Naive thymus-derived CD4-positive, alpha-beta T cell (primary cell): ENCODE measurements at regions not wholly inside any gene's neighbourhood (a gene's known extent, or its start where the extent isn't known, plus 50 kb on each side); places are given as distances from the start of the nearest gene placed in this dataset.

Experiments
- ATAC-seq: fragments of 150-1000 bp; cut with Tn5 transposase; 2 replicates; pipeline ENCODE4 v1.10.0; 2021; ENCODE audit warnings: mild to moderate bottlenecking, moderate library complexity
- CTCF ChIA-PET: fragments of 350-600 bp; sonication (Branson Sonifier 250); formaldehyde crosslinking; loops from one replicate; lab custom pipeline; 2021; ENCODE audit warnings: antibody characterized with exemption; lab: Charles Lee
- POLR2A ChIA-PET: fragments of 350-600 bp; sonication (Branson Sonifier 250); formaldehyde crosslinking; loops from one replicate; lab custom pipeline; 2021; ENCODE audit warnings: antibody characterized with exemption, inconsistent platforms; lab: Charles Lee
- DNase-seq, 9 donors: peaks; one replicate each; pipeline versions ENCODE4 v3.0.0 to v3.0.0-alpha.2; 2020 to 2022; ENCODE audit warnings: mixed read lengths in 1 of 9
- H3K27ac ChIP-seq: one replicate; pipeline ENCODE4 v1.7.0; 2013; ENCODE audit warnings: mild to moderate bottlenecking, low read depth, low read length, moderate library complexity
- H3K27me3 ChIP-seq, 2 donors: one replicate each; pipeline ENCODE4 v1.7.0; 2013; ENCODE audit warnings: low read length in 2 of 2, mild to moderate bottlenecking in 2 of 2, moderate library complexity in 2 of 2; ENCODE audit not compliant: control insufficient read depth in 2 of 2, insufficient read depth in 2 of 2
- H3K36me3 ChIP-seq, 3 experiments: 1 replicate in 2 of 3; 2 replicates in 1 of 3; pipeline ENCODE4 v1.7.0; 2013; ENCODE audit warnings: low read length in 3 of 3, mild to moderate bottlenecking in 3 of 3, moderate library complexity in 1 of 3; ENCODE audit not compliant: insufficient read depth in 3 of 3, control insufficient read depth in 2 of 3
- H3K4me1 ChIP-seq, 2 donors: one replicate each; pipeline ENCODE4 v1.7.0; 2013; ENCODE audit warnings: low read length in 2 of 2, mild to moderate bottlenecking in 2 of 2, moderate library complexity in 1 of 2; ENCODE audit not compliant: control insufficient read depth in 2 of 2, insufficient read depth in 2 of 2
- H3K4me3 ChIP-seq: 2 replicates; pipeline ENCODE4 v1.7.0; 2013; ENCODE audit warnings: mild to moderate bottlenecking, low read length
- H3K9me3 ChIP-seq, 3 experiments: 1 replicate in 2 of 3; 2 replicates in 1 of 3; pipeline ENCODE4 v1.7.0; 2013; ENCODE audit warnings: low read length in 3 of 3; ENCODE audit not compliant: control insufficient read depth in 2 of 3
- H3K27ac Mint-ChIP-seq, 9 donors: one replicate each; pipeline ENCODE4 v1.8.0; 2020 to 2022; ENCODE audit warnings: mixed read lengths in 9 of 9, mild to moderate bottlenecking in 8 of 9, moderate library complexity in 5 of 9, inconsistent platforms in 2 of 9
- H3K27me3 Mint-ChIP-seq, 5 donors: one replicate each; pipeline ENCODE4 v1.8.0; 2021 to 2022; ENCODE audit warnings: mixed read lengths in 5 of 5, mild to moderate bottlenecking in 1 of 5
- H3K36me3 Mint-ChIP-seq, 5 donors: one replicate each; pipeline ENCODE4 v1.8.0; 2020 to 2022; ENCODE audit warnings: mixed read lengths in 5 of 5, mild to moderate bottlenecking in 3 of 5, inconsistent platforms in 1 of 5
- H3K4me1 Mint-ChIP-seq, 7 donors: one replicate each; pipeline ENCODE4 v1.8.0; 2020 to 2022; ENCODE audit warnings: mixed read lengths in 7 of 7, mild to moderate bottlenecking in 3 of 7, inconsistent platforms in 1 of 7
- H3K4me3 Mint-ChIP-seq, 10 donors: one replicate each; pipeline ENCODE4 v1.8.0; 2020 to 2022; ENCODE audit warnings: mild to moderate bottlenecking in 10 of 10, mixed read lengths in 10 of 10, moderate library complexity in 6 of 10, inconsistent platforms in 2 of 10
- H3K9me3 Mint-ChIP-seq, 11 donors: one replicate each; pipeline ENCODE4 v1.8.0; 2020 to 2022; ENCODE audit warnings: mixed read lengths in 11 of 11, mild to moderate bottlenecking in 4 of 11, inconsistent platforms in 1 of 11, moderate library complexity in 1 of 11
- intact Hi-C, 2 donors: fragments of 100-400 bp; cut with micrococcal nuclease; formaldehyde crosslinking; loops; one replicate each; pipeline ENCODE4 v1.15.1; 2023

- no peaks in the 10 kb centered on the region for H3K4me1 Mint-ChIP-seq
- intact Hi-C loops, result no loop called here
- peaks cover 0 to 10% (median 0%) of the 10 kb centered on the region in 5 donors for H3K27me3 Mint-ChIP-seq
- H3K9me3 Mint-ChIP-seq, result peaks cover 0 to 8% (median 0%) of the 10 kb centered on the region in 11 donors
- ATAC-seq (no peak), DNase-seq (no peak)
- ChIA-PET CTCF (no interaction called here), POLR2A (no interaction called here)
- H3K27ac Mint-ChIP-seq, result no peak overlapping the region
- Histone ChIP-seq H3K4me3 (no peak overlapping the region), H3K27me3 (no peaks in the 10 kb centered on the region), H3K9me3 (no peaks in the 10 kb centered on the region), H3K36me3 (no peaks in the 10 kb centered on the region), H3K27ac (no peak overlapping the region), H3K4me1 (no peaks in the 10 kb centered on the region)
- H3K4me3 Mint-ChIP-seq, result no peak overlapping the region
- H3K36me3 Mint-ChIP-seq, result no peaks in the 10 kb centered on the region
Observed at GRCh38 chr4:138519436-138519835, 277.3 kb upstream of the SLC7A11 start.

GRCh38 chr4:138513535-138513934 is 271.4 kb upstream of the SLC7A11 start:
- Histone ChIP-seq H3K4me3 (no peak overlapping the region), H3K27ac (no peak overlapping the region), H3K9me3 (no peaks in the 10 kb centered on the region), H3K4me1 (no peaks in the 10 kb centered on the region), H3K27me3 (no peaks in the 10 kb centered on the region), H3K36me3 (no peaks in the 10 kb centered on the region)
- Mint-ChIP-seq H3K9me3 (peaks cover 0 to 5% (median 0%) of the 10 kb centered on the region in 11 donors), H3K4me3 (no peak overlapping the region), H3K27me3 (peaks cover 0 to 7% (median 0%) of the 10 kb centered on the region in 5 donors), H3K36me3 (no peaks in the 10 kb centered on the region), H3K27ac (no peak overlapping the region), H3K4me1 (no peaks in the 10 kb centered on the region)
- DNase-seq, result no peak
- no peak for ATAC-seq
- ChIA-PET POLR2A (no interaction called here), CTCF (no interaction called here)
- intact Hi-C loops, result no loop called here

DNA sequence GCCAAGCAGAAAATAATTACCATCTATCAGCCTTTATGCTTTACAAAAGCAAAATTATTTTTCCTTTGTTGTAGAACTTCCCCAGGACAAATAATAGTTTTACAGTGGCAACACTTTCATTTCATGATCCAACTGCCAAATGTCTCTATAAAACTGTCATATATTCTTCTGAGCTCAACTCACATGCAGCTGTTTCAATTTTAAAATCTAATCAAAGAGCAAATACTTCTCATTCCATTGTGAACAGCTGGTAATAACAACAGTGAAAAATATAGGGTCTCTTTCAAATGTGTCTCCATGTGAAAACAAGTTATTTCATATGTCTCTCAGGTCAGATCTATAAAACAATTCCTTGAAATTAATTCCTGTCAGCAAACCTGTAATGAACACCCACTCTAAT is 270.6 kb upstream of the SLC7A11 start:
- peaks cover 0 to 15% (median 0%) of the 10 kb centered on the region in 5 donors for H3K27me3 Mint-ChIP-seq
- CTCF ChIA-PET, result no interaction called here
- Histone ChIP-seq H3K4me3 (no peak overlapping the region), H3K36me3 (no peaks in the 10 kb centered on the region), H3K4me1 (no peaks in the 10 kb centered on the region), H3K27me3 (no peaks in the 10 kb centered on the region), H3K27ac (no peak overlapping the region), H3K9me3 (no peaks in the 10 kb centered on the region)
- H3K4me1 Mint-ChIP-seq, result no peaks in the 10 kb centered on the region
- ATAC-seq (no peak), DNase-seq (no peak)
- intact Hi-C loops, result no loop called here
- H3K4me3 Mint-ChIP-seq, result no peak overlapping the region
- peaks cover 0 to 6% (median 0%) of the 10 kb centered on the region in 11 donors for H3K9me3 Mint-ChIP-seq
- no peak overlapping the region for H3K27ac Mint-ChIP-seq
- H3K36me3 Mint-ChIP-seq, result no peaks in the 10 kb centered on the region
- POLR2A ChIA-PET, result no interaction called here

- H3K36me3 ChIP-seq, result no peaks in the 10 kb centered on the region
- ChIA-PET POLR2A (no interaction called here), CTCF (no interaction called here)
- Mint-ChIP-seq H3K27ac (no peak overlapping the region), H3K36me3 (peaks cover 0 to 3% (median 0%) of the 10 kb centered on the region in 5 donors), H3K4me3 (no peak overlapping the region), H3K9me3 (peaks cover 0 to 16% (median 6%) of the 10 kb centered on the region in 11 donors), H3K4me1 (no peaks in the 10 kb centered on the region), H3K27me3 (peaks cover 0 to 17% (median 0%) of the 10 kb centered on the region in 5 donors)
- H3K27me3 ChIP-seq, result no peaks in the 10 kb centered on the region
- ATAC-seq (no peak), DNase-seq (no peak)
- no peak overlapping the region for H3K27ac ChIP-seq
- H3K9me3 ChIP-seq, result no peaks in the 10 kb centered on the region
- no peaks in the 10 kb centered on the region for H3K4me1 ChIP-seq
- intact Hi-C loops, result no loop called here
- no peak overlapping the region for H3K4me3 ChIP-seq
Observed at GRCh38 chr4:138510053-138510452, 267.9 kb upstream of the SLC7A11 start.

- POLR2A ChIA-PET, result no interaction called here
- Histone ChIP-seq H3K9me3 (no peaks in the 10 kb centered on the region), H3K4me3 (no peak overlapping the region), H3K36me3 (no peaks in the 10 kb centered on the region), H3K27me3 (no peaks in the 10 kb centered on the region), H3K4me1 (no peaks in the 10 kb centered on the region), H3K27ac (no peak overlapping the region)
- Mint-ChIP-seq H3K9me3 (peaks cover 0 to 18% (median 7%) of the 10 kb centered on the region in 11 donors), H3K27ac (no peak overlapping the region), H3K27me3 (peaks cover 0 to 17% (median 0%) of the 10 kb centered on the region in 5 donors), H3K4me1 (no peaks in the 10 kb centered on the region), H3K4me3 (no peak overlapping the region), H3K36me3 (peaks cover 0 to 3% (median 0%) of the 10 kb centered on the region in 5 donors)
- intact Hi-C loops, result no loop called here
- CTCF ChIA-PET, result no interaction called here
- ATAC-seq, result no peak
- no peak for DNase-seq
Observed at GRCh38 chr4:138509346-138509745, 267.2 kb upstream of the SLC7A11 start.

DNA sequence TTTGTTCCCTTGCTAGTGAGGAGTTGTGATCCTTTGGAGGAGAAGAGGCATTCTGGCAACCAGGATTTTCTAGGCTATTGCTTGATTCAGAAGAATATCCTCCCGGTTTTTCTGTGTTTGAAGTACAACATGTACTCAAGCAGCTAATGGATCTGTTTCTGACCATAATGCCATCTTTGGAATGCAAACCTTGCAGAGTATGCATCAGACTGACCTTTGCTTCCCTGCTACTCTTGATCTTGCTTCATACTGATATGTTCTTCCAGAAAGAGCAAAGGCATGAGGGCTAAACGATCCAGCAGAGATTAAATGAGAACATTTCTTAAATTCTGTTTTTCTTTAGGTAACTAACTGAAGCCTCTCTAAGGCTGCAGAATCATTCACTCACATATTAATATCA is 265.4 kb upstream of the SLC7A11 start:
- no peaks in the 10 kb centered on the region for H3K4me1 Mint-ChIP-seq
- intact Hi-C loops, result no loop called here
- no peak overlapping the region for H3K27ac Mint-ChIP-seq
- no peak overlapping the region for H3K27ac ChIP-seq
- peaks cover 0 to 3% (median 0%) of the 10 kb centered on the region in 5 donors for H3K36me3 Mint-ChIP-seq
- peaks cover 0 to 24% (median 11%) of the 10 kb centered on the region in 11 donors for H3K9me3 Mint-ChIP-seq
- no peaks in the 10 kb centered on the region for H3K36me3 ChIP-seq
- no peaks in the 10 kb centered on the region for H3K4me1 ChIP-seq
- ATAC-seq (no peak), DNase-seq (no peak)
- H3K4me3 ChIP-seq, result no peak overlapping the region
- no peaks in the 10 kb centered on the region for H3K9me3 ChIP-seq
- peaks cover 0 to 17% (median 0%) of the 10 kb centered on the region in 5 donors for H3K27me3 Mint-ChIP-seq
- H3K27me3 ChIP-seq, result no peaks in the 10 kb centered on the region
- H3K4me3 Mint-ChIP-seq, result no peak overlapping the region
- ChIA-PET POLR2A (no interaction called here), CTCF (no interaction called here)

DNA sequence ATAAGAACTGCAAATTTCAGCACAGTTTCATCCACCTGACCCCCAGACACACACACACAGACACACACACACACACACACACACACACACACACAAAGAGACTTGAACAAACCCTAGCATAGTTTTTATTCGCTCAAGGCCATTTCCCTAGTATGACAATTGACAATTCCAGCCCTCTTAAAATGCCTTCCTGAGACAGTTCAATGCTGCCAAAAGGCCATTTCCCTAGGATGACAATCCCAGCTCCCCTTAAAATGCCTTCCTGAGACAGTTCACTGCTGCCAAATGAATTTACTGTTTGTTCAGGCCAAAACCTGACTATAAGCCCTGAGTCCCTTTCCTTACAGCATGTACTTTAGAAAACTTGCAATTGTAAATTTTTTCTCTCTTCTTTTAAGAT is 259.5 kb upstream of the SLC7A11 start:
- H3K4me1 ChIP-seq, result no peaks in the 10 kb centered on the region
- Mint-ChIP-seq H3K27ac (no peak overlapping the region), H3K27me3 (no peaks in the 10 kb centered on the region), H3K4me3 (no peak overlapping the region), H3K9me3 (peaks cover 4 to 42% (median 13%) of the 10 kb centered on the region in 11 donors), H3K4me1 (no peaks in the 10 kb centered on the region), H3K36me3 (no peaks in the 10 kb centered on the region)
- ATAC-seq (no peak), DNase-seq (no peak)
- CTCF ChIA-PET, result no interaction called here
- H3K9me3 ChIP-seq, result no peaks in the 10 kb centered on the region
- no peak overlapping the region for H3K4me3 ChIP-seq
- intact Hi-C loops, result no loop called here
- H3K27me3 ChIP-seq, result no peaks in the 10 kb centered on the region
- no peaks in the 10 kb centered on the region for H3K36me3 ChIP-seq
- no peak overlapping the region for H3K27ac ChIP-seq
- POLR2A ChIA-PET, result no interaction called here
